Activated CD8-positive, alpha-beta memory T cell treated with anti-CD3 and anti-CD28 coated beads for 24 hours (primary cell): ENCODE measurements at regions not wholly inside any gene's neighbourhood (a gene's known extent, or its start where the extent isn't known, plus 50 kb on each side); places are given as distances from the start of the nearest gene placed in this dataset.
A peak's percentile ranks its signal among the peaks of the same experiment; 100 is the strongest.

ENCODE experiments used
- DNase-seq: peaks from one replicate; pipeline ENCODE4 v3.0.0-alpha.2; 2020

- no peak for DNase-seq
Observed at GRCh38 chr6:128666405-128666804, 146.0 kb upstream of the PTPRK start.

- DNase-seq = no peak
Observed at GRCh38 chr6:128663238-128663637, 142.8 kb upstream of the PTPRK start.

GRCh38 chr6:128659878-128660622 is 139.7 kb upstream of the PTPRK start:
- DNase-seq = no peak

GRCh38 chr6:128659276-128659675 is 138.9 kb upstream of the PTPRK start:
- no peak for DNase-seq

DNA sequence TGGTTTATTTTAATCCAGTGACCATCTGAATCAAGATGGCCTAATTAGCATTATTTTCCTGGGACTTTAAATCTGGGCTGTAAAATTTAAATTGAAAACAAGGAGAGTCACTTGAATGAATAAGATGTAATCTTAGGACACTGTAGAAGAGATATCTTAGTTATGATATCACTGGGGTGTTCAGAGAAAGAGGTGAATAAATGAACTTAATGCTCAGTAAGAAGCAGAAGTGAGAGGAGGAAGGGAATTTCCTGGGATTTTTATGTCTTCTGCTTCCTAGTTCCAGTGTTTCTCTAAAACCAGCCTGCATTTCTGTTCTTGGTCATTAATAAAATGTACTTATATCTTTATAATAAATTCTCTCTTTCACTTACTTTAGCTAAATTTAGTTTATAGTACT is 136.8 kb upstream of the PTPRK start:
- DNase-seq = no peak

DNA sequence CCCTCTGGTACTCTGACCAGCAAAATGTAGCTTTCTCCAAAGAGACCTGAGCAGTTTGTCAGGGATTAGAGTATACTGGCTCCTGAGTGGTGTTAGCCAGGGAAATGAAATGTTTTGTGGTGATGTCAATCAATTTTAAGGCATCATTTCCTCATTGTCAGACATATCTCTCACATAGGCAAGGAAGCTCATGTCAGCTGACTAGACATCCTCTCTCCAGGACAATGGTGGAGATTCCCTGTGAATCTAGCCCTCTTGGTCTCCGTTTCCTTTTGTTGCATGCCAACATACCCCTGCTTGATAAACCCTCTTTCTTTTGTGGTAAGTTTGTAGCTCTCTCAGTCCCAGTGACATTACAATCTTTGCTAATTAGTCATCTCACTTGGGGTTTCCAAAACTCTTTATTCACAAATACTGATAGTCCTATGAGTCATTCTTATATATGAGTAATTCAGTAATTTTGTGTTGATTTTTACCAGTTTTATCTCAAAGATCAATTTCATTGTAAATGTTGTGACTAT is 135.6 kb upstream of the PTPRK start:
- peak; percentile 58 for DNase-seq

DNA sequence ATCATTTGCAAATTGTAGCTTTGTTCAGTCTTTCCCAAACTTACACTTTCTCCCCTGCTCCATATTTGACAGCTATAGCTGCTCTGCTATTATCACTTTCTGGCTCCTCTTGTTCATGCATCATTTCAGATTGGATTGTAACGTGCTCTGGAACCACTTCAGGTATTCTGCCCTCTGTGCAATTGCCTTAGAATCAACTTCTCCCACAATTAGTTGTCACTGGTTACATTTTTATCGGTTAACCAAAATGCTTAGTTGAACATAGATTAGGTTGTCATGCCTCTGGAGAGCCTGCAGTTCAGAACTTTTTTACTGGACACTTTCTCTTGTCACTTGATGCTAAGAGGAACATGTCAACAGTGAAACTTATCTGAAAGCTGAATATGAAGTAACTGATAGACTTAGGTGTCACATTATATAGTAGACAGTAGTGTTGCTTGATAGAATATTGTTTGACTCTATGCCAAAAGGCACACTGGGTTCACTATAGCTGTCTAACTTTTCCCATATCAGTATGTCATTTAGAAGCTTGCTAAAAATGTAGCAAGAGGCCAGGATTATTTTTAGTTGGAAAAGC is 127.7 kb upstream of the PTPRK start:
- DNase-seq = no peak

DNA sequence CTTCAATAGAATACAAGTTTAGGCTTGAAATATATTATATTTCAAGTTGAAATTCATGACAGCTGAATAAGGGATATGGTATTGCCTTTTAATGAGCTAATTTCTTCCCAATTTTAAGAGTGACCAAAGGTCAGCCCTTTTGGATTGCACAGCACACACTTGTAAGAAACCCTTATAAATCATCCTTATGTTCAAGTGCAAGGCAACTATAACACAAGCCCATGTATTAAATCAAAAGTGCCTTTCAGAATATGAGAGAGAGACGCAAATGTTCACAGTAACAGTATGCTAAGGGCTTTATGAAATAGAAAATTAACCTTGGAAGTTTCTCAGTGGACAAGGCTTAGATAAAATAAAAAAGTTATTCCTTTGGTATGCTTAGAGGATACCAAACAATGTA is 121.7 kb upstream of the PTPRK start:
- no peak for DNase-seq

DNA sequence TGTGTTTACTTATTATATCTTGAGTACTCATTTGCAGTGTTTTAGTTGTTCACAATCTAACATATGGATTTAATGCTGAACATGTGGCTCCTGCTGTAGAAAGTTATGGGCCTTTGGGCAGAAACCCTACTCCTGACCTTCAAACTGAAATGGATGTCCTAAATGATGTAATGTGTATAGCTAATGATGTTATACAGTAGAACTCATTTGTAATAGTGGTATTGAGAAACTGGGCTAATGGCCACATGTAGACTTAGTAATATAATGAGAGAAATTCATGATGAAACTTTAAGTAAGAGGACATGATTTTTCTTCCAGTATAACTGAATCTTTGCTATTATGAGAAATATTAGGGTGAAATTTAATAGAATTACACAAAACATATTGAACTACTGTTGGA is 121.3 kb upstream of the PTPRK start:
- no peak for DNase-seq

GRCh38 chr6:128638817-128639216 is 118.4 kb upstream of the PTPRK start:
- no peak for DNase-seq

GRCh38 chr6:128635219-128635618 is 114.8 kb upstream of the PTPRK start:
- no peak for DNase-seq

DNA sequence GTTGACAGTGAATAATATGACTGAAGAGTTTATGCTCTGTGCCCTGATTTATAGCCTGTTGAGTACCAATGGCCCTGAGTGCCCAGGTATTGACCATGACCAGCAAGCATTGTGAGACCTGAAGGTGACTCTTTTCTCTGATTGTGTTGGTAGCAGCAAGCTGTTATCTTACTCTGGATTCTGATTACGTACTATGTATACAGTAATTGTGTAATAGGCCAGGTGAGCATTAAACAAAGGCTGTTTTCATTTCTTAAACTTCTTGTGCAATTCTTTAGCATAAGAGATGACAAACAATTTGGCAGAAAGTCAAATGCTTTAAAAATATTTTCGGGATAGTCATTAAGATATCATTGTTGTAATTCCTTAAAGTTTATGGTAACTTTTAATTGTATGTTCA is 111.7 kb upstream of the PTPRK start:
- no peak for DNase-seq

DNA sequence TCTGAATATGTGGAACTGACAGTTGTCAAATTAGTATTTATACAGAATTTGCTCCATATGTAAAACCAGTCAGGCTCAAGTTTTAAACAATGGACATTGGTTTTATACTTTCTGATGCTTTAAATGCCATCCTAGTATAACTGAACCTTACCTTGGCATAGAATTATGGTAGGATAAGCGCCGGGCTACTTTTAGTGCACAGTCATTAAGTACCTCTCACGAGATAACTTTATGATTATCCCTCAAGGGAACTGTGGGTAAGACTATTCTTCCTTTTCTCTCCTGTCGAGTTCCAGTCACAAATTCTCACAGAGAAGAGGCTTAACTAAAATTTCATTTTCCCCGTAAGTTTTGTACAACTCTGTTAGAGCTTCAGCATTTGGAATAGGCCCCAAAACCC is 110.6 kb upstream of the PTPRK start:
- DNase-seq = no peak

DNA sequence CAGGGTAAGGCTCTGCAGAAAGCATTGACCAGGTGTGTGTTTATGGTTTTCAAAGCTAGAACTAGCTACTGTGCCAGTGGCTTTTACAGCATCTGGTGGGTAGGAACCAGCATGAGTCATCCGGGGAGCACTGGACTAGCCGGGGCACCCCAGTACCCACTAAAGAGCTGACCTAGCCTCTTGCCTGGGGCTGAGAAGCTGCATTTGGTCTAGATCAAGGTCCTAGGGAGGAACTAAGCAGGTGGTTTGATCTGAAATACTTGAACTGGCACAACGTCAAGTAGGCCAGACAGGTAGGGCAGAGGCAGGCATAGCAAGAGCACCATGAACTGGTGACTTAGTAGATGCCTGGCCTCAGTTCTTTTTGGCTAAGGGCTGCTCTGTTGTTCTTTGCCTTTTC is 109.8 kb upstream of the PTPRK start:
- no peak for DNase-seq

- DNase-seq = no peak
Observed at GRCh38 chr6:128617285-128617684, 96.9 kb upstream of the PTPRK start.

GRCh38 chr6:128616342-128616741 is 95.9 kb upstream of the PTPRK start:
- no peak for DNase-seq

- DNase-seq = no peak
Observed at GRCh38 chr6:128606611-128607010, 86.2 kb upstream of the PTPRK start.

- DNase-seq = no peak
Observed at GRCh38 chr6:128605961-128606360, 85.6 kb upstream of the PTPRK start.

- DNase-seq = no peak
Observed at GRCh38 chr6:128601060-128601459, 80.7 kb upstream of the PTPRK start.

DNA sequence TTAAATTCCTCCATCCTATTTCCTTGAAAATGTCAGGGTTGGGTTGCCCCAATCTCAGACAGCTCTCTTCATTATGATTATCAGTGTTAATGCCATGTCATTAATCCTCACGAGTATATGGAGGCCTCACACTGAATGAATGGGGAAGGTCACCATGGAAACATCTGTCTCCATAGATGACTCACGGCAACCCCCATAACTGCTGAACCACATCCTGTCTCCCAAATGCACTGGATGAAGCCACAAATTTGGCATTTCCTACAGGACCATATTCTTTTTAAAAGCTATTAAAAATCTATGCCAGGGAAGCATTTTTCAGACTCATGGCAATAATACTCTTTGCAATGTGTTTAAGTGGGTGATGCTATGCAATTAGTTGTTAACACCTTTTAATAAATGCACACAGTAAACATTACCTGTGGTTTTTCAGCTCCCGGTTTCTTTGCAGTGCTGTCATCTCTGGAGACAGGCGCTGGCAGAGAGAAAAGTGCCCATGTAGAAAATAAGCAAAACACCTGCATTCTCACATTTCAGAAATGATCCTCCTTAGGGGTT is 80.1 kb upstream of the PTPRK start:
- no peak for DNase-seq

GRCh38 chr6:128599036-128599435 is 78.6 kb upstream of the PTPRK start:
- no peak for DNase-seq

GRCh38 chr6:128598571-128598970 is 78.2 kb upstream of the PTPRK start:
- DNase-seq = no peak

- no peak for DNase-seq
Observed at GRCh38 chr6:128597956-128598355, 77.6 kb upstream of the PTPRK start.

DNA sequence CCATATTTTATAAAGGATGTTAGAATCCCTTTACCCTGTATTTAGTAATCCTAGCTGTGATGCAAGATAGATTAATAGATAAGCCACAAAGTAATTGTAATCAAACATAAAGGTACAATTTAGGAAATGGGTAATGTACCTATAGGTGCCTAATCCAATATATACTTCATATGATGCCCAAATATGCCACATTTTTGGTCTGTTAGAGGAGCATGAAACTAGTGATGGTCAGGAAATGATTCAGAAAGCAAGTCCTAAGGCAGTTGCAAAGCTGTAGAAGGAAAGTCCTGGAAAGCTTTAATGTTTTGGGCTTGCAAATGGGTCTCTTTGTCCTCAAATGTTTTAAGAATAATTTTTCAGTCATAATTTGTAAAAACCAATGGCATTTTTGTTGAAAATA is 76.6 kb upstream of the PTPRK start:
- DNase-seq = no peak

DNA sequence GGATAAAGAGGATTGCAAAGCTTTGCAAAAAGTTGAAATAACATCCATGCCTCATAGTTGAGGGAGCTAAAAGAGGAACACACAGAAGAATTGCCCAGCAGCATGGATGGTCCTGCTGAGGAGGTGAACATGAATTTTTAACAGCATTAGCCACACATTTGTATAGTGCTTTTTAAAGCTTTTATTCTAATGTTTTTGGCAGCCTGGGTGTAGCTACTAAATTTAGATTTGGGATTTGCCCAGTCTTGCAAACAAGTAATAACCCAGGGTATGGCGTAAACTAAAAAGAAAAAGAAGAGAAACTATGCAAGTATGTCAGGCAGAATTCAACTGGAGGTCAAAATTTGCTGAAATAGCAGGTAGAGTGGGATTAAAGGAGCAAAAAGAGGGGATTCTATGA is 75.1 kb upstream of the PTPRK start:
- DNase-seq = no peak
